ENCODE measurements at regions not wholly inside any gene's neighbourhood (a gene's known extent, or its start where the extent isn't known, plus 50 kb on each side); places are given as distances from the start of the nearest gene placed in this dataset.

DNA sequence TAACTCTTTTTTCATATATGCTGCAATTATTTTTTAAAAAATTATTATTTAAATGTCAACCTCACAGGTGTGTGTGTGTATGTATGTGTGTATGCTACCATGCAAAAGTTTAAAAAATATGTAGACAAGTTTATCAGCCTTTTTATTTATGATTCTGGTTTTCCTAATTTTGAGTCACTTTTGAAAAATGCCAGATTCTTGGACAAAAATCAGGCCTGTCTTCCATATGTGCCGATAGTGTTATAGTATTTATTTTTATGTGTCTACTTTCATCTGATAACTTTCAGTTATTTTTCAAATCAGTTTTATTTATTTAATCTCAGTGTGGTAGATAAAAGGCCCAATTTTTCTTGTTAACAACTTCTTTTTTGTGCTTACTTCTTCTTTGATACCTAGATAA, 176.2 kb downstream of the RDH14 start:
- DNase-seq (ENCODE audit: low read depth in 2 of 3, low spot score in 1 of 3): no peak

DNA sequence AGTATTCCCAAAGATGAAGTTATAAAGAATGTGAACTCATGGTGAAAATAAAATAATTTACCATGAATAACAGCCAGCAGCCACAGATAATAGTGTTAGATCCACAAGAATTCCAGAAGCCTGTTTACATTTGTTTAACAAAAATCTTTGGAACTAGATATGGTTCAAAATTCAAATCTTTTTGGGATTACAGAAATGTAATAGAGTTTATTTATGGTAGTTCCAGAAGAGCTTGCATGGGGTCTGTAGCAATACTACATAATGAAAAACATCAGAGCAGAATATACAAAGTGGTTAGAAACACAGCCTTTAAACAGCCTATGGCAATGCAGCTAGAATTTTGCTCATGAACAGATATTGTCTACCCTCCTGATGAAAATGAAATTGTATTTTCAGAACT, 179.1 kb downstream of the RDH14 start:
- no peak for DNase-seq (ENCODE audit: low read depth in 2 of 3, low spot score in 1 of 3)

DNA sequence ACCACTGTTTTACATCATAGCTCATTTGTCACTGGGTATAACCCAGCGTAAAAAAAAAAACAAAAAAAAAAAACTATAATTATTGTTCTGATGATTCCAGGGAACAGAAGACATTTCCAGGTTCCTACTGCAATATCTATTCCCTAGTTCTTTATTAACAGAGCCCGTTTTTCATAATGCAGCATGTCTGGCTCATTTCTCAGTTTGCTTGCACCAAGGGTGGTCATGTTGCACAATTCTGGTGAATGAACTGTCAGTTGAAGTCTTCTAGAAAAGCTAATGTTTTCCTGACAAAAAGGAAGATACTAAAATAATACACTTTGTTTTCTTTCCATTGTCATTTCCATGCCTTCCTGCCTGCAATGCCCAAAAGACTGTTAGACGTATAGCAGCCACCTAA, 180.1 kb downstream of the RDH14 start:
- DNase-seq (ENCODE audit: low read depth in 2 of 3, low spot score in 1 of 3): no peak

DNA sequence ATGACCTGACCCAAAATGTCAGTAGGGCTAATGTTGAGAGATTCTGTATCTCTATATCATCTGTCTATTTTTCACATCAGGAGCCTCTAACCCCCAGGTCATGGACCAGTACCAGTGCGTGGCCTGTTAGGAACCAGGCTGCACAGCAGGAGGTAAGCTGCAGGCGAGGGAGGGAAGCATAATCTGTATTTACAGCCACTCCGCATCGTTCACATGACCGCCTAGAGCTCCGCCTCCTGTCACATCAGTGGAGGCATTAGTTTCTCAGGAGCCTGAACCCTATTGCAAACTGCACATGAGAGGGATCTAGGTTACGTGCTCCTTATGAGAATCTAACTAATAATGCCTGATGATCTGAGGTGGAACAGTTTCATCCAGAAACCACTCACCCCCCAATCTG, 180.6 kb downstream of the RDH14 start:
- no peak for DNase-seq (ENCODE audit: low read depth in 2 of 3, low spot score in 1 of 3)

DNA sequence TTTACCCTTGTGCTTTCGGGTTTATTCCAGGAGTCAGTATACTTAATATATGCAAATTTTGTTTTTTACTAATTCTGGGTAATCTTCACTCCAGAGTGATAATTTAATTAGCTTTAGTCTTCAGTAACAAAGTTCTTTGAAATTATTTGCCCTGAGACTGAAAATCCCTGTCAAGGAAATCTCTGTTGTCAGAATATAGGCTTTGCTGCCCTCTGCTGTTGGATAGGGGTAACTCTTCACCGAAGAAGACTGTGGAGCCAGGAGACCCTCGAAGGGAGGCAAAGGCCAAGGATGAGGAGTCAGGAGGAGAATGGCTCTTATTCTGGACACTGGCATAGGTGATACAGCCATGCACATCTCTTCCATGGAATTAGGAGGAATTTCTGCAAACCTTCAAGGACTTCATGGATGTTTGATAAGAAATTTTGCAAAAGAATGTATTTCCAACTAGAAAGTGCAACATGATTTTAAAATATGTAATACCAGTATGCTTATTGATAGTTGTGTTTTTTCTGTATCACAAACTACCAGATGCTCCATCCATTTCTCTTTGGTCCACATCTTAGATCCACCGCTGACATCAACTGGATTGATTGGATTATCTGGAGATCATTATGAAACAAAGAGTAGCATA, 182.3 kb downstream of the RDH14 start:
- DNase-seq (ENCODE audit: low read depth in 2 of 3, low spot score in 1 of 3): no peak

DNA sequence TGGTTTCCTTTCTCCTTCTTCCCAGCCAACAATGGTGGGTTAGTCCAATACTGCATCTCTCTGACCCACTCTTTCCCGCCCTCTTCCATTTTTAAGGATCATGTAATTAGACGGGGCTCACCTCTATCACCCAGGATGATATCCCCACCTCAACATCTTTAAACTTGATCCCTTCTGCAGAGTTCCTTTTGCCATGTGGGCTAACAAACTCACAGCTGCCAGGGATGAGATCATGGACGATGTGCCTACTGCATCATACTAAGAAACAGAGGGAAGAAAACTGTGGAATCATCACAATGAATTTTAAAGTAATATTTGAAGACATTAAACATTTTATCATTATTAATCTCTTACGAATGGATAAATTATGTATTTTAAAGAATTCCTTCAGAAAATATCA, 183.5 kb downstream of the RDH14 start:
- no peak for DNase-seq (ENCODE audit: low read depth in 2 of 3, low spot score in 1 of 3)

DNA sequence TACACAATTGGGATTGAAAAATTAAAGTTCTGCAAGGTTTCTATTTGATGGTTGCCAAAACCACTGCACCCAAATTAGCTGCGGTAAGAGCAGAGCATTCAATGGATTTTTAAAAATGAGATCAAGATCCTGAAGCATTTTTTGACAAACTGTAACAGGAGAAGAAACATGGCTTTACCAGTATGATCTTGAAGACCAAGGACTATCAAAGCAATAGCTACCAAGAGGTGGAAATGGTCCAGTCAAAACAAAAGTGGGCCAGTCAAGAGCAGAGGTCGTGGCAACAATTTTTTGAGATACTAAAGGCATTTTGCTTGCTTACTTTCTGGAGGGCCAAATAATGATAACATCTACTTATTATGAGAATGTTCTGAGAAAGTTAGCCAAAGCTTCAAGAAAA, 186.8 kb downstream of the RDH14 start:
- DNase-seq (ENCODE audit: low read depth in 2 of 3, low spot score in 1 of 3): no peak

DNA sequence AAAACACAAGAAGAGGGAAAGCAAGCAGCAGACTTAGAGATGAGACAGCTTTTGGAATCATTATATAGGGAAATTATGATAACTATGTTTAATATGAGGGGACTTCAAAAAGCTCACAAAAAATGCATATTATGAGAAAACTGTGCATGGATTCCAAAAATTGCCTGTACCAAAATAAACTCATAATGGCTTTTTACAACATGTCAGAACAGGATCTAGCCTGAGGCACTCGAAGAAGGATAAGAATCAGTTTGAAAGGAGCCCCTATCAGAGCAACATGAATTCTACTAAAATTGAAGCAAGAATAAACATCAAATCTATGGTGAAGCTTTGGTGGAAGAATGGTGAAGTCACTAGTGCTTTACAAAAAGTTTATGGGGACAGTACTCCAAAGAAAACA, 187.4 kb downstream of the RDH14 start:
- DNase-seq (ENCODE audit: low read depth in 2 of 3, low spot score in 1 of 3): no peak

DNA sequence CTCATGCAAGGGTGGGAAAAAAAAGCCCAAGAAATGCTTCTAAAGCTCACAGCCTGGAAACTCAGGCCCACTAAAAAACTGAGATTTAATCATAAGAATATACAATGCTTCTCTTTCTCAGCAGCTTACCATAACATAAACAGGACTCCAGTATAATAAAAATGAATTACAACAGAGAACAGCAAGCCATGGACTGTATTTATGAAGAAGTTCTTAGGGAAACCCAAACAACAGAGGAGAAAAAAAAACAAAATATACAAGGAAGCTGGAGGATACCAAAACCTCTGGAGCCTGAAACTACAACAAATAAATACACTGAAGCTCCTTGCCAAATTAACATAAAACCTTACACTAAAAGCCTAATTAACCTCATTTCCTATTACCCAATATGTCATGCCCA, 187.8 kb downstream of the RDH14 start:
- DNase-seq (ENCODE audit: low read depth in 2 of 3, low spot score in 1 of 3): no peak

DNA sequence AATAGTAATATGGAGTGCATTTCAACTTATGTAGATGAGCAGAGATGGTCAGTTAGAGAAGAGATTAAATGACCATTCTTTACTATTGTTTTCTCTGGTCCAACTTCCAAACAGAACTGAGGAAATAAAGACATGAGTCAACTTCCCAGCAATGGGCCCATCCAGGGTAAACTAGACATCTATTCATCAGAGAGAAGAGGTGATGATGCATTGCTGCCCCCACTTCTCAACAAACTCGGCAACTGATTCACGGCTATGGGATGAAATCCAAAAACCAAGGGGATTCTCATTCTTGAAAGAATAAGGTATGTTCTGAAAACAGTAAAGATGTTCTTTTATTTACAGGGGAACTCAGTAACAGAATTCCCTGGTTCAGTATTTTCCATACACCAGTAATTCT, 190.7 kb downstream of the RDH14 start:
- DNase-seq (ENCODE audit: low read depth in 2 of 3, low spot score in 1 of 3): no peak

DNA sequence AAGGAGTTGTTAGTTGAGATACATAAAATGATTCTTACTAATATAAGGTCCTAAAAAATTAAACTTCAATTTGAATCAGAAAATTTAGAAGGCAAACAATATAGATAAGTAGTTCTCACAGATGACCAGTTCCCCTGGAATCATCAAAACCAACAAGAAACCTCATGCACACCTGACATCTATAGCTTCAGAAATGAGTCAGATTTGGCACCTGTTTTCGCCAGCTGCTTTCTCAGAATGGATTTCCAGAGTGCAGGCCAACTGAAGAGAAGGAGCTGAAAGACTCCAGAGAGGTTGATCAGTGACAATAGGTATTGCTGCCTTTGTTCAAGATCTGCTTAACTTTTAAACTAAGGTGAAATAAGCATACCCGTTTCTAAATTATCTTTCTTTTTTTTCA, 192.4 kb downstream of the RDH14 start:
- DNase-seq (ENCODE audit: low read depth in 2 of 3, low spot score in 1 of 3): no peak

DNA sequence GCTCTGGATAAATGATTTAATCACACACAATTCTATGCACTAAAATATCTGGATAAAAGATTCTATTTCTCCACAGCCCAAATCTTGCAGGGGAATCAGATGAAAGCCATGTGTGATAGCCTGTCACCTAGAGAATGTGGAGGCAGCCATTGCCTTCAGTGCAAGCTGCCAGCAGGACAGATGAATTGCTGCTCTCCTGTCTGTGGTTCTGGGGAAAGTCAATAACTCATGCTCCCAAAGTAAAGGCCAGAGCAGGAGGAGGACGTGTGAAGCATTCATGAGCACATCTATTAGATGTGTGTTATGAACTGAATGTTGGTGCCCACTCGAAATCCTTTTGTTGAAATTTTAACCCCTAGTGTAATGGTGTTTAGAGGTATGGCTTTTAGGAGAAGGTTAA, 195.1 kb downstream of the RDH14 start:
- DNase-seq (ENCODE audit: low read depth in 2 of 3, low spot score in 1 of 3): no peak

DNA sequence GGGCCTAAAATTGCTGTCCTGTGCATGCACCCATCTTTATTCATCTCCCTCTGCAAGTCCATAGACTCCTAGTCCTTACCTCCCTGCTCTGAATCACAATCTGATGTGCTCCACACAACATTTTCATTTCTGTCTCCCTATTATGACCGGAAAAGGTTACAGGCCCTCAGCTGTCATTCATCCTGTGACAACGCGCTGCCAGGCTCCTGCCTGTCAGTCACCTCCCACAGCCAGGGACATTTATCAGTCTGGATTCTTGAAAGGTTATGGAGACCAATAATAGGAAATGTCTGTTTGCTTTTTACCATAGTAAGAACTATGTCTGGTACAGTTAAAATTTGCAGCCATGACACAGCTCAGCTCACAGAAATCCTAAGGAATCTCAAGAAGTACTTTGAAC, 197.1 kb downstream of the RDH14 start:
- DNase-seq (ENCODE audit: low read depth in 2 of 3, low spot score in 1 of 3): no peak

DNA sequence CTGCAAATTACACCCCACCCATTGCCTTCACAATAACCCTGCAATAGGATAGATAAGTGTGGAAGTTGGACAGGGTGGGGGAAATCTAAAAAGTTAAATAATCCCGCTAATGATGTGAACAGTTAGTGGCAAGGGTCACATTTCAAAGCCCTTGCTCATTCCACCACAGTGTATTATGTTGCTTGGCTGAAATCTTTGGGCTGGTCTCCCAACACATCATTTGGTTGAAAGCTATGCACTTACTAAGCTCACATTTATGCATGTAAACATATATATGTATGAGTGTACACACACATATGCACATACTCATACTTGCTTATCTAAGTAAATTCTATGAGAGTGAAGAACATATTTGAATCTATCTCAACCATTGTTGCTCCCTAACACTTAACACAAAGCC, 197.8 kb downstream of the RDH14 start:
- no peak for DNase-seq (ENCODE audit: low read depth in 2 of 3, low spot score in 1 of 3)

DNA sequence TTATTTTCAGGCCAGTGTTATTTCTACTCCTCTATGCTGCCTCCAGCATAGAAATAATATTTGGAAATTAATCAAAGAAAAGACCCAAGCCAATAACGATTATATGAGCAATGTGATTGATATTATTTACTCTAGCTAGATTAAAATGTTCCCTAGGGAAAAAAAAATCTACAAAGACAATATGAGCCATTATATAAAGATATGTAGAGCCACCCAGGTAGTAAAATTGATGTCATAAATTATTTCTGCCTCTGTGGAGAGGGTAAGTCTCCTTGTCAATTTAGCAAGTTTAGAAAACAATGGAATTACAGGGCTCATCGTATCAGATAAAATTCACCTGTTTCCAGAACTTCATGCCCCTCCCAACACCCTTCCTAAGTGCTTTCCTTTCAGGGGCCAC, 202.9 kb downstream of the RDH14 start:
- no peak for DNase-seq (ENCODE audit: low read depth in 2 of 3, low spot score in 1 of 3)

DNA sequence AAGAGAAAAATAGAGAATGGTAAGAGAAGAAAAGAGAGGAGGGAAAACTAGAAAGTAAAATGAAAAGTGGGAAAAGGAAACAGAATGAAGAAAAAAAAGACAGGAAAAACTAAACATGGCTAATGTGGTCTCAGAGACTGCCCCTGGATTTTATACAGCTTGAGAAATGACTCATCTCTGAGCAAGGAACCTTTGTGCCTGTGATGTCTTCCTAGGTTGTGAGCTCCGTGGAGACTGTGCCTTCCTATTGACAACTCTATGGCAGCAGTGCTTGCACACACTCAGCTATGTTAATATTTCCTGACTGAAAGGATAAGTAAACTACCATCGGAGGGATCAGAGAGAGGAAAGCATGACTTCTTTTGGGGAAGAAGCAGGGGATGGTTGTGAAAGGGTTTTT, 203.8 kb downstream of the RDH14 start:
- DNase-seq (ENCODE audit: low read depth in 2 of 3, low spot score in 1 of 3): no peak

DNA sequence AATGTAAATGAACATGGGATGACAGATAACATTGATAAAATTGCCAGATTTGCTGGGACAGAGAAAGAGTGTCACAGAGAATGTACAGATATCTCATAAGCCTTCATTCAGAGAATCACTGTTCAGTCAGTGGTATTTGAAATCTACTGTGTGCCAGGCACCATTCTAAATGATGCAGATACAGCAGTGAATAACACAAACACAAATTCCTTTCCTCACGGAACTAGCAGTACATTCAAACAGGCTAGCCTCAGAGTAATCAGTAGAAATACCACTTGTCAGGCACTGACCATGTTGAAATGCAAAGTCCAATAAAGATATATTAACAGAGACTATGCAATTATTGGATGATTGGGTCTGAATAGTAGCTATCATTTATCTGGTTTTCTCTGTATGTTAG, 211.0 kb downstream of the RDH14 start:
- DNase-seq (ENCODE audit: low read depth in 2 of 3, low spot score in 1 of 3): no peak

DNA sequence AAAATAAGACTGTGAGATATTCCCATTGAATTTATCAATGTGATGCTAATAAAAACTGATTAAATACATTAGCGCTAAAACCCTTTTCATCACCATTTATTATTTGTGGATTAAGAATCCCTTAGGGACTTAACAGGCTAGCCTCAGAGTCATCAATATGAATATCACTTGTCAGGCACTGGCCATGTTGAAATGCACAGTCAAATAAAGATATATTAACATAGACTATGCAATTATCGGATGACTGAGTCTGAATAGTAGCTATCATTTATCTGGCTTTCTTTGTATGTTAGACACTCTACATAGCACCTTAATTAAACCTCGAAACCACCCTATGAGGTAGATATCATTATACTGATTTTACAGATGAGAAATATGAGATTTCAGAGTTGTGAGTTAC, 213.6 kb downstream of the RDH14 start:
- no peak for DNase-seq (ENCODE audit: low read depth in 2 of 3, low spot score in 1 of 3)

DNA sequence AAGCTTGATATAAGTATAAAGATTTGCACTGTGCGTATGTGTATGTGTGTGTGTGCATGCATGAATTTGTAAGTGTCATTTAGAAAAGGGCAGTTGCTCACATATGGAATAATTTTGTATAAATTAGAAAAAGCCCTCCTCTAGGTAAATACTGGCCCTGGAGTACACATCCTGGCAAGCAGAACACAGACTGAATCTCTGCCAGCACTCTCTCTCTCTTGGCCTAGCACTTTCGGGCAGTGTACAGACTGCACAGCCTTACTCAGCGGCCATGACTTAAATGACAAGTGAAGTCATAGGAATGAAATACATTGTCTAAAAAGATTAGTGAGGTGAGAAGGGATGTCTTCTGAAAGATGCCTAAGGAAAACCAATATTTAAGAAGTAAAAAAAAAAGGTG, 214.1 kb downstream of the RDH14 start:
- no peak for DNase-seq (ENCODE audit: low read depth in 2 of 3, low spot score in 1 of 3)

DNA sequence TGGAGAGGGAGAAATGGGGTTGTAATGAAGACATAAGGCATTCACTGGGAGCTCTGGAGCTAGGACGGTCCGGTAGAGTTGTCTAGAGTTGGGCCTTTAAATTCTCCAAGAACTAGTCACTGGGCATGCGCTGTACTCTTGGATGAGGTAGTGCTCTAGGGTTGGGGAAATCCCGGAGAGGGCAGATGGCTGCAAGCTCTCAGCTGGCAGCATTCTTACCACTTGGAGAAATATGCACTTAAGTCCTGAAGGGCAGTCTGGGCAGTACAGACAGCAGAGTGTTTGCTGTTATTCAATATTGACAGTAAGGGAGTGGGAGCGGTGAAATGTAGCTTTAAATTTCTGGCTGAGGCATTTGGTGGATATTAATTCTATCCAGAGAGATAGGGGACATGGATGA, 214.6 kb downstream of the RDH14 start:
- DNase-seq (ENCODE audit: low read depth in 2 of 3, low spot score in 1 of 3): no peak

DNA sequence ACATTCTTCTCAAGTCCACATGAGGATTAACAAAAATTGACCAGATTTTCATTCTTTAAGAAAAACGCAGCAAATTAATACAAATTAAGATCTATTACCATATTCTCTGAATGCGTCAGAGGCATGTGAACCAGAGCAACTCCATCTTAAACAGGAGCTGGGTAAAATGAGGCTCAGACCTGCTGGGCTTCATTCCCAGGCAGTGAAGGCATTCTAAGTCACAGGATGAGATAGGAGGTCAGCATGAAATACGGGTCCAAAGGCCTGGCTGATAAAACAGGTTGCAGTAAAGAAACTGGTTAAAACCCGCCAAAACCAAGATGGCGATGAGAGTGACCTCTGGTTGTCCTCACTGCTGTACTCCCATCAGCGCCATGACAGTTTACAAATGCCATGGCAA, 217.6 kb downstream of the RDH14 start:
- no peak for DNase-seq (ENCODE audit: low read depth in 2 of 3, low spot score in 1 of 3)

DNA sequence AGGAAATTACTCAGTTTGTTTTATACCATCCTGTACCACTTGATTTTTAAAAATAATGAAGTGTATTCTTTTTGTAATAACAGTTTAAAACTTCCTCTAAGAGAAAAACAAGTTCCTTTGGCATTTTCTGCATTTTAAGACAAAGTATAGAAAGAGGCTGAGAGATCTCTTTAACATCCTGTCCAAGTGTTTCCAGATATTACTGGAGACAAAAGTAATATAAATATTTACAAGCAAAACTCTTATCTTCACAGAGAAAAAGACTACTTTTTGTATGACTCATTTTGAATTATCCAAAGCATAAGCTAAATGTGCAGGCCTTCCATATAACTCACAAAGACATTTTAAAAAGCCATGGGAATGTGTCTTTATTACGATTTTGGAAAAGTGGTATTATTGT, 221.1 kb downstream of the RDH14 start:
- DNase-seq (ENCODE audit: low read depth in 2 of 3, low spot score in 1 of 3): no peak

DNA sequence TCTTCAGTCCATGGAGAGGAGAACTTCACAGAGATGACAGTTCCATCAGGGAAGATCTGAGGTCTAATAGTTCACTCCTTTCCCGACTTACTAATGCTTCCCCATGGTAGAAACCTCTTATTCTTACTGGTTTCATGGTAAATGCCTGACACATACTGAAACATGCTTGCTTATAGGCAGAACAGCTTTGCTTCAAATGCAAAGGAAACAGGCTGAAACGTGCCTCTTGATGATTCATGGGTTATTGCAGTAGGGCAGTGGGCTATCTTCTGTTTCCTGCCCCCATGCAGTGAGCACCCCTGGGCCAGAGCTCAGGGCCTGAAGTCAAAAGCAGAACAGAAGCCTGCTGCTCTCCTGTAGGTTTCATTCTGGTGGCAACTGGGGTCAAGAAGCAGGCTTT, 223.5 kb downstream of the RDH14 start:
- DNase-seq (ENCODE audit: low read depth in 2 of 3, low spot score in 1 of 3): no peak

DNA sequence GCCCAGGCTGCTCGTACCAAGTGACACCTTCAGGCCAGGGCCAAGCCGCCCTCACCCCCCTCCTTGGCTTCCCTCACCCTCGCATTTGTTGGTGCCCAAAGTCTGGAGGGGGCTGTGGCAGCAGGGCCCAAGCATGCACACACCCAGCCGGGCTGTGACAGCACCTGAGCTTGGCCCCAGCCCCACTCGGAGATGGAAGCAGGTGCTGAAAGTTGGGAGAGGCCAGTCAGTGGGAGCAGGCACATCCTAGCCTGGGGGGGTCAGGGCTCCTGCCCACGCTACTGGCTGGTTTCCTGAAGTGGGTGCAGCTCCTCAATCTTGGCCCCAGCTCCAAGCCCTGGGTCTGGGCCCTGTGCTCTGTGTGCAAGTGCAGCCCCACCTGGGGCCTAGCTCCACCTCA, 228.0 kb downstream of the RDH14 start:
- DNase-seq (ENCODE audit: low read depth in 2 of 3, low spot score in 1 of 3): no peak

Measured in stimulated activated CD4-positive, alpha-beta T cell treated with anti-CD3 and anti-CD28 coated beads, Interleukin-12 subunit alpha, Interleukin-12 subunit beta, amount 100 ng/mL, for 48 hours (primary cell).